Skeletal muscle tissue (tissue), 3 donors: ENCODE measurements at regions not wholly inside any gene's neighbourhood (a gene's known extent, or its start where the extent isn't known, plus 50 kb on each side); places are given as distances from the start of the nearest gene placed in this dataset.
"Not testable (repeated sequence)": the region's sequence is repeated elsewhere in the genome, so short reads cannot be mapped to it uniquely, and the experiment has no call there.

Experiments used
- H3K27ac ChIP-seq: one replicate; pipeline ENCODE4 v1.7.0; 2013; ENCODE audit warnings: mild to moderate bottlenecking, low read depth, low read length, inconsistent platforms
- H3K27me3 ChIP-seq, 3 donors: one replicate each; pipeline ENCODE4 v1.7.0; 2013; ENCODE audit warnings: low read length in 3 of 3; ENCODE audit not compliant: control insufficient read depth in 3 of 3, insufficient read depth in 3 of 3
- H3K36me3 ChIP-seq, 3 donors: one replicate each; pipeline ENCODE4 v1.7.0; 2013; ENCODE audit warnings: low read length in 3 of 3; ENCODE audit not compliant: control insufficient read depth in 3 of 3, insufficient read depth in 3 of 3
- H3K4me1 ChIP-seq, 3 donors: one replicate each; pipeline ENCODE4 v1.7.0; 2013; ENCODE audit warnings: low read length in 3 of 3, mild to moderate bottlenecking in 3 of 3; ENCODE audit not compliant: control insufficient read depth in 3 of 3, insufficient read depth in 3 of 3
- H3K4me3 ChIP-seq, 3 donors: one replicate each; pipeline ENCODE4 v1.7.0; 2013; ENCODE audit warnings: low read length in 3 of 3
- H3K9ac ChIP-seq, 3 donors: one replicate each; pipeline ENCODE4 v1.7.0; 2013; ENCODE audit warnings: low read length in 3 of 3, mild to moderate bottlenecking in 3 of 3, moderate library complexity in 2 of 3, low read depth in 1 of 3
- H3K9me3 ChIP-seq, 3 donors: one replicate each; pipeline ENCODE4 v1.7.0; 2013; ENCODE audit warnings: low read length in 3 of 3; ENCODE audit not compliant: control insufficient read depth in 3 of 3
- donor health status: Osteomylitis.

DNA sequence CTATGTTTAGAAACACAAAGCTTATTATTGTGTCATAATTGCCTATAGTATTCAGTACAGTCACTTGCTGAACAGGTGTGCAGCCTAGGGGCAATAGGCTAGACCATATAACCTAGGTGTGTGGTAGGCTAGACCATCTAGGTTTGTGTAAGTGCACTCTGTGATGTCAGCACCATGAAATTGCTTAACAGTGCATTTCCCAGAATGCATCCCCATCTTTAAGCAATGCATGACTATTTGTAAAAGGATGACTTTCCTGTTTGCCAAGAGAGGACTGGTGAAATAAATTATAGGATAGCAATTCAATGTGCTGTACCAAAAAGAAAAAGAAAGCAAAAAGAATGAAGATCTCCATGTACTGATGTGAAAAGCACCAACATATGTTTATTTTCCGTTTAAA is 288.7 kb upstream of the AUTS2 start:
- H3K27ac ChIP-seq: no peak overlapping the region
- peaks cover 0 to 2% (median under 1%) of the 10 kb centered on the region in 3 donors for H3K27me3 ChIP-seq
- H3K9me3 ChIP-seq: no peaks in the 10 kb centered on the region
- no peak overlapping the region for H3K4me3 ChIP-seq
- H3K9ac ChIP-seq: no peak overlapping the region
- H3K36me3 ChIP-seq: no peaks in the 10 kb centered on the region
- H3K4me1 ChIP-seq: no peaks in the 10 kb centered on the region

DNA sequence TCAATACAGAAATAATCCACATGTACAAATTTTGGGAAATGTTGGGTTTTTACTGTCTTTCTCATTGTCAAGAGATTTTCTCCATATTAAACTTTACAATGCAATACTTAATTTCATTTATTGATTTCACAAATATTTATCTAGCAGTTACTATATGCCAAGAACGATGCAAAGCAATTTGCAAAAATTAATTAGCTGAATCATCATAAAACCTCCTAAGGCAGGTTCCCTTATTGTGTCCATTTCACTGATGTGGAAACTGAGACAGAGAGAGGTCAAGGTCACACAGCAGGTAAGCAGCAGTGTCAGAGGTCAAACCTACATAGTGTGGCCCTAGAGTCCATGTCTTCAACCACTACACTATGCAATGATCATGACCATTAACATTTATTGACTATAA is 286.8 kb upstream of the AUTS2 start:
- Histone ChIP-seq H3K27ac (no peak overlapping the region), H3K9ac (no peak overlapping the region), H3K9me3 (no peaks in the 10 kb centered on the region), H3K27me3 (peaks cover 0 to 2% (median 2%) of the 10 kb centered on the region in 3 donors), H3K36me3 (no peaks in the 10 kb centered on the region), H3K4me3 (no peak overlapping the region), H3K4me1 (no peaks in the 10 kb centered on the region)

DNA sequence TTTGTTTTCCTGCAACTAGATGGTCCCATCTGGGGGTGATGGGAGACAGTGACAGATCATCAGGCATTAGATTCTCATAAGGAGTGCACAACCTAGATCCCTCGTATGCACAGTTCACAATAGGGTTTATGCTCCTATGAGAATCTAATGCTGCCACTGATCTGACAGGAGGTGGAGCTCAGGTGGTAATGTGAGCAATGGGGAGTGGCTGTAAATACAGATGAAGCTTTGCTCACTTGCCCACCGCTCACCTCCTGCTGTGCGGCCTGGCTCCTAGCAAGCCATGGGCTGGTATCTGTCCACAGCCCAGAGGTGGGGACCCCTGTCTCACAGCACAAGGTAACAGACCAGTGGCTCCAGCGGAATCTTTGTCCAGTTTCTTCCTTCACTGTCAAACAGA is 284.4 kb upstream of the AUTS2 start:
- H3K4me3 ChIP-seq, H3K27ac ChIP-seq, H3K9me3 ChIP-seq, H3K36me3 ChIP-seq, H3K27me3 ChIP-seq, H3K4me1 ChIP-seq, H3K9ac ChIP-seq: not testable (repeated sequence)

DNA sequence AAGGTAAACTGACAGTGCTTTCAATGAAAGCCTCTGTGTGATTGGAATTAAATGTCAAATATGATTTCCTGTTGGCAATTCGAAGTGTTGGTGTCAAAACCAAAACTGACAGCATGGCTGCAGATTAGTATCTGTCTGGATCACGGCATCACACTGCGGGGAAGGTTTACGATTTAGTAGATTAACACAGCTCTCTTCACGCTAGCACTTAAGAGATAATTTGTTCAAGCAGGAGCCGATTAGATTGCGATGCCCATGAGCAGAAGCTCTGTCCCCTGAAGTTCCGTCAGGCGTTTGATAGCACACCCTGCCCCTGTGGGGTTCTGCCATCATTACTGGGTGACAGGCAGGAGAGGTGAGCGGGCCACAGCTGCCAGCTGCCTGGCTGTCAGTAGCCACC is 279.5 kb upstream of the AUTS2 start:
- no peak overlapping the region for H3K4me3 ChIP-seq
- H3K9me3 ChIP-seq: no peaks in the 10 kb centered on the region
- H3K27me3 ChIP-seq: peaks cover 0 to 2% (median 0%) of the 10 kb centered on the region in 3 donors
- H3K9ac ChIP-seq: no peak overlapping the region
- no peaks in the 10 kb centered on the region for H3K36me3 ChIP-seq
- H3K27ac ChIP-seq: no peak overlapping the region
- no peaks in the 10 kb centered on the region for H3K4me1 ChIP-seq

DNA sequence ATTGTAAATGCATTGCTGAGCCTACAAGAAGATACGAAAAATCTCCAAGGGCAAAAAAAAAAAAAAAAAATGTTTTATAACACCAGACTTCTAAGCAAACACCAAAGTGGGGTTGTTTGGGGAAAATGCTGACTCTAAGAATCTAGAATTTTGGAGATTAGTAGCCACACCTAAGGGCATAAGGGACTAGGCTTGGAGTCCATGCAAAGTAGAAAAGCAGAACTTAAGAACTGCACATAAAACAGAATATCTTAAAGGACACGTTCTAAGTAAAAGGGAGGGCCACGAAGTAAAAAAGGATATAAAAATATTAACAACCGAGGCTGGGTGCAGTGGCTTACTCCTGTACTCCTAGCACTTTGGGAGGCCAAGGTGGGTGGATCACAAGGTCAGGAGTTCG is 269.8 kb upstream of the AUTS2 start:
- Histone ChIP-seq H3K9ac (no peak overlapping the region), H3K4me3 (no peak overlapping the region), H3K36me3 (no peaks in the 10 kb centered on the region), H3K4me1 (no peaks in the 10 kb centered on the region), H3K27ac (no peak overlapping the region), H3K9me3 (no peaks in the 10 kb centered on the region), H3K27me3 (no peaks in the 10 kb centered on the region)

DNA sequence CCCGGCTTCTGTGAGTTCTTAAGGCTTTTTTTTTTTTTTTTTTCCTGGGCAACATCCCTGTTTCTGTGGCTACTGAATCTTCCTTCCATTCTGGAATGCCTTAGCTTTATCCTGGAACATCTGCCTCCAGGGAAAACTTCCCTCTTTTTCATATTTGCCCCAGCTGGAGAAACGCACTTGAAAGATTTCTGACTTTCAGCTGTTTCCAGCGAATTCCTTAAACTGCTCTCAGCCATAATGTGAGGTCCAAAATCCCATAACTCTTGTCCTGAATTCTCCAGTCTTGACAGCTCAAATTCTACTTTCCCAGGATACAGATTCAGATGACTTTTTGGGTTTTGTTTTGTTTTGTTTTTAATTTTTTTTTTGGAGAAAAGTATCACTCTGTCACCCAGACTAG is 263.6 kb upstream of the AUTS2 start:
- Histone ChIP-seq H3K27ac (no peak overlapping the region), H3K9ac (no peak overlapping the region), H3K4me3 (no peak overlapping the region), H3K9me3 (peaks cover 0 to 2% (median 0%) of the 10 kb centered on the region in 3 donors), H3K36me3 (no peaks in the 10 kb centered on the region), H3K27me3 (no peaks in the 10 kb centered on the region), H3K4me1 (no peaks in the 10 kb centered on the region)

DNA sequence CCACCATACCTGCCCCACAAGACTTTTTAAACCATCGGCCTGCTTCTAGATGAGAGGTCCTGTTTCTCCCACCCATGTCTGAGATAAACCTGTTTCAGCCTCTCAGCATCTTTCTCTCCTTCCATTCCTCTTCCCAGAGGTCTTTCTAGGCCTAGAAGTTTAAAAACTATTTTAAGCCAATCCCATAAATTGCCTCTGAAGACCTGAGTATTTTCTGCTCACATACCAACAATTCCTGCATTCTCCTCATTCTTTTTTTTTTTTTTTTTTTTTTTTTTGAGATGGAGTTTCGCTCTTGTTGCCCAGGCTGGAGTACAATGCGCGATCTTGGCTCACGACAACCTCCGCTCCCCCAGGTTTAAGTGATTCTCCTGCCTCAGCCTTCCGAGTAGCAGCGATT is 262.9 kb upstream of the AUTS2 start:
- H3K27me3 ChIP-seq: no peaks in the 10 kb centered on the region
- no peaks in the 10 kb centered on the region for H3K4me1 ChIP-seq
- no peaks in the 10 kb centered on the region for H3K36me3 ChIP-seq
- H3K9me3 ChIP-seq: peaks cover 0 to 2% (median 0%) of the 10 kb centered on the region in 3 donors
- no peak overlapping the region for H3K4me3 ChIP-seq
- no peak overlapping the region for H3K27ac ChIP-seq
- H3K9ac ChIP-seq: no peak overlapping the region

DNA sequence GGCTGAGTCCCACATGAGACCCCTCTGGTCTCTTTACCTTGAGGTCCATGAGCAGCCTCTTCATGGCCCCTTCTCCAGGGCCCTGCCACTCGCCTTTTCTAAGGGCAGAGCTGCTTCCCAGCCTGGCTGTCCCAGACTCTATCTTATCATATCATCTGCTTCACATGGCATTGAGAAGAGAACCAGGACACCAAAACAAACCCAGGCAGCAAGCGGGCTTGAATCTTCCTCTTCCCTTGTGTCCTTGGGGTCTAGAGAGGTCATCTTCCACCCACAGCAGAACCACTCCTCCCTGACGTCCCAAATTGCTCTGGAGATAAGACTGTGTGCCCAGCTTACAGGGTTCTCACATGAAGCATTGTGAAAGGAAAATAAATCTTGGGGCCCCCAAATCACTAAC is 261.3 kb upstream of the AUTS2 start:
- Histone ChIP-seq H3K4me1 (no peaks in the 10 kb centered on the region), H3K36me3 (no peaks in the 10 kb centered on the region), H3K4me3 (no peak overlapping the region), H3K27ac (no peak overlapping the region), H3K9ac (no peak overlapping the region), H3K9me3 (peaks cover 0 to 2% (median 0%) of the 10 kb centered on the region in 3 donors), H3K27me3 (no peaks in the 10 kb centered on the region)

DNA sequence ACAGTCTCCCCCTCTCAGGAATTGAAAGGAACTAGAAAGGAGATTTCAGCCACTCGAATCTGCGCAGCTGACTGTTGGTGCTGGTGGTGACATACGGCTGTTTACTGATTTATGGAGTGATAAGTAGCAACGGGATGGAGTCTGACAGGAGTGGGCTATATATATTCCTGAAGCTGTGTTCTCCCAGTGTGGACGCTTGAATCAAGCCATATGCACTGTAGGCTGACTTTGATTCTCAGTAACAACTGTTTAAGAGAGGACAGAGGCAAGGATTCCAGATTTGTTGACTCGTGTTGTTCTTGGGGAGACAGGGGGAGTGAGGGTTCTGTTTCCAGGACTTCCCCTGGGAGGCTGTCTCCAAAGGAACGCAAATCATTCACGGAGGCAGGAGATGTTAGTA is 260.1 kb upstream of the AUTS2 start:
- no peak overlapping the region for H3K27ac ChIP-seq
- H3K9me3 ChIP-seq: peaks cover 0 to 2% (median 0%) of the 10 kb centered on the region in 3 donors
- H3K4me1 ChIP-seq: no peaks in the 10 kb centered on the region
- no peaks in the 10 kb centered on the region for H3K27me3 ChIP-seq
- H3K36me3 ChIP-seq: no peaks in the 10 kb centered on the region
- no peak overlapping the region for H3K4me3 ChIP-seq
- H3K9ac ChIP-seq: no peak overlapping the region

DNA sequence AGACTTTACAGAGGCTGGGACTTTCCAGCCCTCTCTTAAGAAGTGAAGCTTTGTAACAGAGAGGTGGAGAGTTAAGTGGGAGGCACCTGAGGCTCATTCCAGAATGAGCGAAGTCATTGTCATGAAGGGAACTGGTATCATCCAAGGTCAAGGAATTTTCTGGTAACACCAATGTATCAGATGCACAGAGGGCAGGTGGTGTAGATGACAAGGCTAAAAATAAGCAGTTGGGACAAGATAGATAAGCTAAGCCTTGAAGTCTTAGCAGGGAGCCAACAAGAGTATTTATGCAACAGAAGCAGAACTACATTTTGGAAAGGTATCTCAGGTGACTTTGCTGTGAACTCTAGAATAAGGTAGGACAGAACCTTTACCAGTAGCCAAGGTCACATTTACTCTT is 257.0 kb upstream of the AUTS2 start:
- Histone ChIP-seq H3K9me3 (peaks cover 0 to 2% (median 0%) of the 10 kb centered on the region in 3 donors), H3K27ac (no peak overlapping the region), H3K9ac (no peak overlapping the region), H3K27me3 (no peaks in the 10 kb centered on the region), H3K4me1 (no peaks in the 10 kb centered on the region), H3K36me3 (no peaks in the 10 kb centered on the region), H3K4me3 (no peak overlapping the region)
